NCI-H2171 treated with DMSO at 0.1 percent for 48 hours (cell line): ENCODE measurements at regions not wholly inside any gene's neighbourhood (a gene's known extent, or its start where the extent isn't known, plus 50 kb on each side); places are given as distances from the start of the nearest gene placed in this dataset.

Source experiments
- DNase-seq: peaks from one replicate; lab custom pipeline; 2025; lab: John Stamatoyannopoulos, UW

GRCh38 chr11:129266536-129266935, 74.4 kb upstream of the ARHGAP32 start:
- DNase-seq, result no peak

GRCh38 chr11:129265125-129265788, 73.1 kb upstream of the ARHGAP32 start:
- no peak for DNase-seq

- no peak for DNase-seq
These were observed 72.0 kb upstream of the ARHGAP32 start for GRCh38 chr11:129264114-129264513.

- DNase-seq, result no peak
These were observed 68.6 kb upstream of the ARHGAP32 start for GRCh38 chr11:129260750-129261149.

- DNase-seq, result no peak
These were observed 67.8 kb upstream of the ARHGAP32 start for GRCh38 chr11:129259931-129260348.

- DNase-seq, result no peak
These were observed 66.1 kb upstream of the ARHGAP32 start for GRCh38 chr11:129258205-129258604.

GRCh38 chr11:129257512-129257911, 65.4 kb upstream of the ARHGAP32 start:
- DNase-seq, result no peak

GRCh38 chr11:129252621-129253020, 60.5 kb upstream of the ARHGAP32 start:
- no peak for DNase-seq

- DNase-seq, result no peak
These were observed 58.9 kb upstream of the ARHGAP32 start for GRCh38 chr11:129251067-129251466.

- peak; percentile 15 for DNase-seq
These were observed 57.8 kb upstream of the ARHGAP32 start for GRCh38 chr11:129249923-129250322.

- DNase-seq, result no peak
These were observed 57.2 kb upstream of the ARHGAP32 start for GRCh38 chr11:129249351-129249750.

GRCh38 chr11:129248618-129249017, 56.5 kb upstream of the ARHGAP32 start:
- DNase-seq, result no peak

- no peak for DNase-seq
These were observed 55.0 kb upstream of the ARHGAP32 start for GRCh38 chr11:129247135-129247534.

- DNase-seq, result no peak
These were observed 50.7 kb upstream of the ARHGAP32 start for GRCh38 chr11:129242855-129243254.
